HG03354 (cell line): ENCODE measurements at regions not wholly inside any gene's neighbourhood (a gene's known extent, or its start where the extent isn't known, plus 50 kb on each side); places are given as distances from the start of the nearest gene placed in this dataset.
"Not testable (repeated sequence)": the region's sequence is repeated elsewhere in the genome, so short reads cannot be mapped to it uniquely, and the experiment has no call there.

Experiments
- ATAC-seq: cut with Tn5 transposase; IDR thresholded peaks from one replicate; pipeline ENCODE4 v1.9.1; 2021; ENCODE audit warnings: mild to moderate bottlenecking; ENCODE audit not compliant: unreplicated experiment, poor library complexity, severe bottlenecking

GRCh38 chr10:123367195-123367594 lies 213.0 kb downstream of the BUB3 start:
- no peak for ATAC-seq

- ATAC-seq = not testable (repeated sequence)
Observed at GRCh38 chr10:123371626-123372025, 217.4 kb downstream of the BUB3 start.

- ATAC-seq = no peak
Observed at GRCh38 chr10:123373591-123373990, 219.4 kb downstream of the BUB3 start.

DNA sequence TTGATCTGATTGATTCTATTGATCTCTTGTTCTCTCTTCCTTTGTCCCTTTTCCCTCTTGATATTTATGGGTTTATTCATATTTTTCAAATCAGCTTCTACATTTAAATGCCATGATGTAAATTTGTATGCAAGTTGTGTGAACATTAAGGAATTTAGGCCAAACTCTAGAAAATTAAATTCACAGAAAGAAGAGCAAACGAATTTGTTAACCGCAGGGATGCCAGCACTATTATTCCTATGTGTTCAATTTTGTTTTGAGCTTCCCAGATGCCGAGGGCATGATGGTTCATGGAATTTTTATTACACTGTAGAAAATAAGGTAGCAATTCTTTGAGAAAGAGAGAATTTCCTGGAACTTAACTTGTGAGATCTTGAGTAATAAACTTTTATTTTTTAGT lies 220.9 kb downstream of the BUB3 start:
- no peak for ATAC-seq

- no peak for ATAC-seq
Observed at GRCh38 chr10:123375738-123376137, 221.5 kb downstream of the BUB3 start.

- ATAC-seq = no peak
Observed at GRCh38 chr10:123377883-123378282, 223.7 kb downstream of the BUB3 start.

GRCh38 chr10:123378302-123378701 lies 224.1 kb downstream of the BUB3 start:
- no peak for ATAC-seq

GRCh38 chr10:123379156-123379555 lies 225.0 kb downstream of the BUB3 start:
- no peak for ATAC-seq

GRCh38 chr10:123380491-123381085 lies 226.4 kb downstream of the BUB3 start:
- ATAC-seq = no peak

DNA sequence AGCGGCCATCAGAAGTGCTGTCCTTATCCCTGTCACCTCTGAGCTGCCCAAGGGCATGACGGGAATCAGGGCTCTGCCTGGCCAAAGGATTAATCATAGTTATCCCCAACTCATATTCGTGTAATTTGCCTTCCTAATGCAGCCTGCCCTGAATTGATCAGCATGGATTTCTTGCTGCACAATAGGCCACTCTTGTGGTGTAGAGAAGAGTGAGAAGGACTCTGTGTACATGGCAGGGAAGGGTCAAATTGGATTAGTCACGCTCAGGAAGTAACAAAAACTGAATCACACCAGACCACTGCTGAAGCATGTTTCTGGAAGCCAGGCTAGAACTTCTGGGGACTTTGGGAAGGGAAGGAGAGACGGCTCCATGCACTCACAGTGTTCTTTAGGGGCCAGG lies 227.0 kb downstream of the BUB3 start:
- no peak for ATAC-seq

GRCh38 chr10:123382491-123382890 lies 228.3 kb downstream of the BUB3 start:
- ATAC-seq = no peak

GRCh38 chr10:123385508-123386080 lies 231.4 kb downstream of the BUB3 start:
- no peak for ATAC-seq

DNA sequence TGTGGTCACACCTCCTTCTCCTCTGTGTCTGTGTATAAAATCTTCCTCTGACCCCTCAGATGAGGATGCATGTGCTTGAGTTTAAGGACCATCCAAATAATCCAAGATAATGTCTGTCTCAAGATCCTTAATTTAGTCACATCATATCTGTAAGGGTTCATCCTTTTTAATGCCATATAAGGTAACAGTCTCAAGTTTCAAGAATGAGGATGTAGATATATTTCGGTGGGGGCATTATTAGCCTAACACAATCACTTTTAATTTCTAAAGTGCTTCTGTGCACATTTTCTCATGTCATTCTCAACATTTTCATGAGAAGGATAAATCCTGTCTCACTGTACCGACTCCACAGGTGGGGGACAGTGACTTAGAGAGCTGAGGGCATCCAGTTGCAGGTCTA lies 235.3 kb downstream of the BUB3 start:
- ATAC-seq = no peak

- ATAC-seq = no peak
Observed at GRCh38 chr10:123390332-123390731, 236.1 kb downstream of the BUB3 start.

- no peak for ATAC-seq
Observed at GRCh38 chr10:123390874-123391273, 236.7 kb downstream of the BUB3 start.

- peak; percentile 36 for ATAC-seq
Observed at GRCh38 chr10:123391275-123392028, 237.2 kb downstream of the BUB3 start.

DNA sequence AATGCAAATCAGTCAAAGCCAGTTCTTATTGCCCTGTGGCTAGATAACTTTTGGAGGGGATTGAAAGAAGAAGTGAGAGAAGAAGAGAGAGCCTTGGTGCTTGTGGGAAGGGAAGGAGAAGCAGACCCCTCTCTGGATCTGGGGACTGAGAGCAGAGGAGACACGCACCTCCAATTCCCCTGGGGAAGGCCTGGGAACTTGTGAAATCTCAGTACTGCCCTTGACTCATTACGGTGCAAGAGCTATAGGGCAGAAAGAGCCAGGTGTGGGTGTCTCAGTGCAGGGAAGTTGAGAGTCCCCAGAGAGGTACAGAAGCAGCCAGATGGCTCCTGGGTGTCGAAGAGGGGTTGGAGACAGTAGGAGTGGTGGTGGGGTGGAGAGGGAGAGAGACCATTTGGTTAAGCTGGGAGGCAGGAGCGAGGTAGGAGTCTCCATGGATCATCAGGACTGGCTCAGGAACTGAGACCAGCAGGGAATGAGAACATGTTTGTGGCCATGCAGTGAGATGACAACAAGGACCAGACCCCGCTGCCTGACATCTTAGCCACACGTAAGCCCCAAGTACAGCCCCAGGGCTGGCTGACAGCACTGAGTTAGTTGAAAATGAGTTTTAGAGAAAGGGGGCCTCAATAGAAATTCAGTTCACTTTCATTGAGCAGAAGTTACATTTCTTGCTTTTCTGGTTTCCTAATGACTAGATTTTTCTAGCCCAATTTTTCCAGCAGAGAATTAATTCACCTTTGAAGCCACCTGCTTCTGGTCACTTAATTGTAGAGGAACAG lies 238.2 kb downstream of the BUB3 start:
- peak; percentile 94 for ATAC-seq

DNA sequence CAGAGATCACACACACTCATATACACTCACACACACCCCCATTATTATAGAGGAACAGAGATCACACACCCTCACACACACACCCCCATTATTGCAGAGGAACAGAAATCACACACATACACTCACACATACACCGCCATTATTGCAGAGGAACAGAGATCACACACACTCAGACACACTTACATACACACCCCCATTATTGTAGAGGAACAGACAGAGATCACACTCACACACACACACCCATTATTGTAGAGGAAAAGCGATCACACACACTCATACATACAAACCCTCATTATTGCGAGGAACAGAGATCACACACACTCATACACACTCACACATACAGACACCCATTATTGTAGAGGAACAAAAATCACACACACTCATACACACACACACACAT lies 239.0 kb downstream of the BUB3 start:
- no peak for ATAC-seq

DNA sequence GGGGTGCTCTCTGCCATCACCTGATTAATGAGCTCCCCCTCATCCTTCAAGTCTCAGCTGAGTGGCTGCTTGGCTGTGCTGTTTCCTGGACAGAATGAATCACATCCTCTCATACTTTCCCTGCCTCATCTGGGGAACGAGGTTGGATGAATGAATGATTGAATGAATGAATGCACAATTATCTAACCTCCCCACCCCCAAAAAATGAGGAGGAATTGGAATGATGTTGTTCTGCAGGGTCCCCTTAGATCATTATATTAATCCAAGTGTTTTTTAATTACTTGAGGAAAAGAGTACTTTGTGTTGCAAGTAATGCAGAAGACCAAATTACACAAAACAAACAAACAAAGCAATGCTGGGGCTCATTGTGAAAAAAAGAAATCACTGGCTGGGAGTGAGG lies 240.2 kb downstream of the BUB3 start:
- no peak for ATAC-seq

GRCh38 chr10:123395234-123395633 lies 241.0 kb downstream of the BUB3 start:
- not testable (repeated sequence) for ATAC-seq
